GM23338 (cell line): ENCODE measurements at regions not wholly inside any gene's neighbourhood (a gene's known extent, or its start where the extent isn't known, plus 50 kb on each side); places are given as distances from the start of the nearest gene placed in this dataset.

ENCODE experiments used
- ATAC-seq: fragments of 200-7000 bp; cut with Tn5 transposase; 3 replicates; pipeline ENCODE4 v1.9.1; 2020
- DNase-seq: peaks from one replicate; pipeline ENCODE4 v3.0.0-alpha.2; 2015; ENCODE audit warnings: low spot score
- H2AFZ ChIP-seq: fragments of 200-600 bp; sonication (generic); 2 replicates; pipeline ENCODE4 v1.8.0; 2016; ENCODE audit warnings: antibody characterized with exemption, mild to moderate bottlenecking, moderate library complexity
- H3F3A ChIP-seq: fragments of 200-600 bp; sonication (generic); replicated peaks from 2 replicates; pipeline ENCODE4 v1.8.0; 2017; ENCODE audit warnings: antibody characterized with exemption, mixed run types, low read depth
- H3K27ac ChIP-seq: fragments of 200-600 bp; sonication (generic); 2 replicates; pipeline ENCODE4 v1.6.1; 2016; ENCODE audit warnings: low read depth
- H3K27me3 ChIP-seq: fragments of 200-600 bp; sonication (generic); 2 replicates; pipeline ENCODE4 v1.8.0; 2016; ENCODE audit warnings: mild to moderate bottlenecking, mixed run types, moderate library complexity; ENCODE audit not compliant: insufficient read depth
- H3K36me3 ChIP-seq: fragments of 200-600 bp; sonication (generic); 2 replicates; pipeline ENCODE4 v1.8.0; 2016; ENCODE audit warnings: mild to moderate bottlenecking; ENCODE audit not compliant: insufficient read depth
- H3K4me1 ChIP-seq: fragments of 200-600 bp; sonication (generic); 2 replicates; pipeline ENCODE4 v1.8.0; 2016; ENCODE audit warnings: mild to moderate bottlenecking, moderate library complexity; ENCODE audit not compliant: insufficient read depth
- H3K4me2 ChIP-seq: fragments of 200-600 bp; sonication (generic); 2 replicates; pipeline ENCODE4 v1.7.1; 2017; ENCODE audit warnings: mixed run types
- H3K4me3 ChIP-seq: fragments of 200-600 bp; sonication (generic); 2 replicates; pipeline ENCODE4 v1.6.1; 2016; ENCODE audit warnings: mixed run types
- H3K79me2 ChIP-seq: fragments of 200-600 bp; sonication (generic); replicated peaks from 2 replicates; pipeline ENCODE4 v1.8.0; 2017; ENCODE audit warnings: mild to moderate bottlenecking; ENCODE audit not compliant: insufficient read depth
- H3K9me2 ChIP-seq: fragments of 200-600 bp; sonication (generic); 2 replicates; pipeline ENCODE4 v1.8.0; 2017; ENCODE audit not compliant: insufficient read depth
- H4K20me1 ChIP-seq: fragments of 200-600 bp; sonication (generic); replicated peaks from 2 replicates; pipeline ENCODE4 v1.8.0; 2017; ENCODE audit warnings: mild to moderate bottlenecking; ENCODE audit not compliant: insufficient read depth
- H3K27ac Mint-ChIP-seq: 2 replicates; pipeline ENCODE4 v1.8.0; 2020; ENCODE audit warnings: inconsistent platforms, mild to moderate bottlenecking, moderate library complexity, mixed read lengths
- H3K27me3 Mint-ChIP-seq: 3 replicates; pipeline ENCODE4 v1.8.0; 2022; ENCODE audit warnings: low read depth, mild to moderate bottlenecking, moderate library complexity, mixed read lengths, inconsistent platforms; ENCODE audit not compliant: insufficient read depth, poor library complexity
- H3K36me3 Mint-ChIP-seq: 3 replicates; pipeline ENCODE4 v1.8.0; 2021; ENCODE audit warnings: low read depth, mild to moderate bottlenecking, inconsistent platforms, moderate library complexity, mixed read lengths
- H3K4me1 Mint-ChIP-seq: 3 replicates; pipeline ENCODE4 v1.8.0; 2020; ENCODE audit warnings: mild to moderate bottlenecking, inconsistent platforms, mixed read lengths
- H3K4me3 Mint-ChIP-seq: 3 replicates; pipeline ENCODE4 v1.8.0; 2021; ENCODE audit warnings: moderate library complexity, mild to moderate bottlenecking, inconsistent platforms, mixed read lengths
- H3K9me3 Mint-ChIP-seq: 3 replicates; pipeline ENCODE4 v1.8.0; 2020; ENCODE audit warnings: moderate library complexity, mild to moderate bottlenecking, inconsistent platforms, mixed read lengths
- EZH2phosphoT487 ChIP-seq: fragments of 200-600 bp; sonication (generic); IDR thresholded peaks from one replicate; pipeline ENCODE4 v1.8.1; 2018; ENCODE audit warnings: antibody characterized with exemption; ENCODE audit not compliant: unreplicated experiment
- REST ChIP-seq: IDR thresholded peaks from one replicate; pipeline ENCODE4 v1.6.1; 2018; ENCODE audit warnings: antibody characterized with exemption; ENCODE audit not compliant: unreplicated experiment
- ZNF114 ChIP-seq: fragments of 250-450 bp; sonication (Bioruptor Pico); IDR thresholded peaks from 2 replicates; pipeline ENCODE4 v1.5.0; 2020; ENCODE audit warnings: mild to moderate bottlenecking, moderate library complexity
- ZNF462 ChIP-seq: fragments of 250-450 bp; sonication (Bioruptor Pico); IDR thresholded peaks from 2 replicates; pipeline ENCODE4 v1.5.0; 2020; ENCODE audit warnings: mild to moderate bottlenecking, moderate library complexity

DNA sequence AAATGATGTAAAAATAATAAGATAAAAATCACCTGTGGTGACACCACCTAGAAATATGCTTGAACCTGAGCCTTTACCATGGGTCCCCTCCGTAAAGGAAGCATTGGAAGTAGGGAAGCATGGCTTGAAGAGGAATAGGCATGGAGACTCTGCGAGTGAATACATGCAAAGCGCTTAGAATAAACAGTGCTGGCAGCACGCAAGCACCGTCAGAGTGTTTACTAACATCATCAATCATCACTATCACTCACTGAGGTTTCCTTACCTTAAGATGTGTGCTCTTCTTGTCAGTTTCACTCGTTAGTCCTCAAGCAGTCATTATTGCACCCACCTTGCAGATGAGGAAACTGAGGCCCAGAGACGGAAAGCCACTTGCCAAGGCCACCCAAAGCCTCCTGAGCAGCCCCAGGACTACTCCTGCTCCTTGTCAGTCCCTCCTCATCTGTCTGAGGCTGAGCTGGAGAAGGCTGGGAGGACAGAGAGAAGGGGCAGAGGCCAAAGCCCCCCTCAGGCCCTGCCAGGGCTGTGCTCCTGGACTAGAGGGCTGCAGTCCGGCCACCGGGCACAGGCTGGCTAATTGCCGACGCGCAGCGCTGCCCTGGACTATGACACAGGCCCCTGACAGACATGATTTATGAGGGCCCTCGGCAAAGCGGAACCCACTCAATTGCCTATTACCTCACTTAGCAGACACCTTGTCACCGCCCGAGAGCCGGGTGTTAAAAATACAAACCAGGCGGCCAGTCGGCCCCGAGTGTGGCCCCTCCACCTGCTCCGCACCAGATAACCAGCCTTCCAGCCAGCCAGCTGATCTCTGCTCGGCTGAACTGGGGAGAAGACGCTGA is 168.9 kb downstream of the MN1 start (continued):
- TF ChIP-seq ZNF462 (CRISPR knock-in tag) (no peak), REST (no peak)

- DNase-seq (no peak), ATAC-seq (no peak)
- H4K20me1 ChIP-seq = no peaks in the 10 kb centered on the region
- Mint-ChIP-seq H3K4me1 (peaks cover 36% of the 10 kb centered on the region), H3K27me3 (peaks cover 16% of the 10 kb centered on the region), H3K27ac (no peak overlapping the region), H3K9me3 (peaks cover 8% of the 10 kb centered on the region; the same call in 2 of the 3 replicates), H3K4me3 (no peak overlapping the region), H3K36me3 (peaks cover 6% of the 10 kb centered on the region; the same call in 2 of the 3 replicates)
- no peaks in the 10 kb centered on the region for H3K27me3 ChIP-seq
- no peak for TF ChIP-seq EZH2phosphoT487
- TF ChIP-seq ZNF114 (CRISPR knock-in tag) = no peak
- no peak for TF ChIP-seq REST
- H3K9me2 ChIP-seq = no peaks in the 10 kb centered on the region
- no peaks in the 10 kb centered on the region for H3K36me3 ChIP-seq
- no peak overlapping the region for H3K4me3 ChIP-seq
- H3K4me2 ChIP-seq = no peak overlapping the region
- no peak overlapping the region for H2AFZ ChIP-seq
- H3K4me1 ChIP-seq = peaks cover 28% of the 10 kb centered on the region
- no peak overlapping the region for H3K27ac ChIP-seq
- H3F3A ChIP-seq = 0 out of 2 replicates have a peak, but pooled peaks cover 5% of the 10 kb centered on the region
- no peaks in the 10 kb centered on the region for H3K79me2 ChIP-seq
These were observed 168.2 kb downstream of the MN1 start for GRCh38 chr22:27633296-27633871.
